ENCODE measurements at regions not wholly inside any gene's neighbourhood (a gene's known extent, or its start where the extent isn't known, plus 50 kb on each side); places are given as distances from the start of the nearest gene placed in this dataset.

GRCh38 chr16:85553436-85554113, 59.5 kb upstream of the GSE1 start (continued):
- TF ChIP-seq GFI1 (CRISPR knock-in tag; IDR thresholded peaks at IDR 0.05; ENCODE audit: borderline replicate concordance) (no peak; the same call in 1 of the 2 replicates), ZNF772 (CRISPR knock-in tag; IDR thresholded peaks at IDR 0.05) (no peak; the same call in 1 of the 2 replicates), GRHL1 (CRISPR knock-in tag; conservative IDR thresholded peaks at IDR 0.05) (no peak), ZNF710 (CRISPR knock-in tag; IDR thresholded peaks at IDR 0.05; ENCODE audit: borderline replicate concordance) (no peak), ZMAT5 (CRISPR knock-in tag; IDR thresholded peaks at IDR 0.05; ENCODE audit: borderline replicate concordance, low read depth) (no peak), CEBPB (IDR thresholded peaks at IDR 0.05; ENCODE audit: borderline replicate concordance, low read depth, low read length) (no peak), NR2F6 (IDR thresholded peaks at IDR 0.05) (peak; percentile 86), NR2F6 (CRISPR knock-in tag; IDR thresholded peaks at IDR 0.05) (no peak; the same call in 1 of the 2 replicates), ZBTB21 (CRISPR knock-in tag; IDR thresholded peaks at IDR 0.05) (no peak), KLF12 (CRISPR knock-in tag; IDR thresholded peaks at IDR 0.05; ENCODE audit: borderline replicate concordance) (peak; percentile 87), BCL6 (CRISPR knock-in tag; IDR thresholded peaks at IDR 0.05) (peak; percentile 27), SAP130 (CRISPR knock-in tag; IDR thresholded peaks at IDR 0.05; ENCODE audit: low read depth) (peak; percentile 79), DNMT1 (CRISPR knock-in tag; IDR thresholded peaks at IDR 0.05) (peak; percentile 69; the same call in 1 of the 2 replicates), BCLAF1 (IDR thresholded peaks at IDR 0.05) (no peak), SSRP1 (CRISPR knock-in tag; IDR thresholded peaks at IDR 0.05) (no peak), PTBP1 (IDR thresholded peaks at IDR 0.05; ENCODE audit: low read depth, low read length, poor library complexity, severe bottlenecking) (no peak), SRSF4 (IDR thresholded peaks at IDR 0.05; ENCODE audit: low read depth, low read length, poor library complexity, severe bottlenecking) (no peak), NR0B2 (CRISPR knock-in tag; IDR thresholded peaks at IDR 0.05) (0 out of 2 replicates have a peak, but pooled peaks have one; percentile 41), RBM39 (IDR thresholded peaks at IDR 0.05; ENCODE audit: low read depth, low read length, poor library complexity, severe bottlenecking) (no peak), YY1 (IDR thresholded peaks at IDR 0.05; ENCODE audit: insufficient read depth, insufficient replicate concordance, low read depth, low read length) (peak; percentile 73), TBL1XR1 (IDR thresholded peaks at IDR 0.05; ENCODE audit: borderline replicate concordance, low read length, partially characterized antibody) (no peak)
